GM21619 (cell line): ENCODE measurements at regions not wholly inside any gene's neighbourhood (a gene's known extent, or its start where the extent isn't known, plus 50 kb on each side); places are given as distances from the start of the nearest gene placed in this dataset.
"Not testable (repeated sequence)": the region's sequence is repeated elsewhere in the genome, so short reads cannot be mapped to it uniquely, and the experiment has no call there.

ENCODE experiments used
- ATAC-seq: cut with Tn5 transposase; IDR thresholded peaks from one replicate; pipeline ENCODE4 v1.9.1; 2021; ENCODE audit not compliant: unreplicated experiment

- no peak for ATAC-seq
Measured at GRCh38 chr13:48583859-48584311, 51.0 kb upstream of the RCBTB2 start.

GRCh38 chr13:48585456-48585840 is 52.6 kb upstream of the RCBTB2 start:
- no peak for ATAC-seq

- ATAC-seq: no peak
Measured at GRCh38 chr13:48586591-48587103, 53.8 kb upstream of the RCBTB2 start.

- no peak for ATAC-seq
Measured at GRCh38 chr13:48588120-48588519, 55.2 kb upstream of the RCBTB2 start.

GRCh38 chr13:48590141-48590901 is 57.4 kb upstream of the RCBTB2 start:
- ATAC-seq: no peak

- not testable (repeated sequence) for ATAC-seq
Measured at GRCh38 chr13:48591124-48591872, 58.4 kb upstream of the RCBTB2 start.

- ATAC-seq: no peak
Measured at GRCh38 chr13:48591889-48592687, 59.2 kb upstream of the RCBTB2 start.

- ATAC-seq: no peak
Measured at GRCh38 chr13:48592688-48593049, 59.8 kb upstream of the RCBTB2 start.

- no peak for ATAC-seq
Measured at GRCh38 chr13:48593536-48593935, 60.2 kb upstream of the CYSLTR2 start.

- peak; percentile 56 for ATAC-seq
Measured at GRCh38 chr13:48594096-48594815, 59.5 kb upstream of the CYSLTR2 start.

- peak; percentile 46 for ATAC-seq
Measured at GRCh38 chr13:48595431-48596429, 58.0 kb upstream of the CYSLTR2 start.

GRCh38 chr13:48600374-48601364 is 53.1 kb upstream of the CYSLTR2 start:
- no peak for ATAC-seq

- no peak for ATAC-seq
Measured at GRCh38 chr13:48602296-48603016, 51.3 kb upstream of the CYSLTR2 start.

GRCh38 chr13:48603375-48603774 is 50.4 kb upstream of the CYSLTR2 start:
- ATAC-seq: no peak
